Stomach (tissue), 4 donors: ENCODE measurements at regions not wholly inside any gene's neighbourhood (a gene's known extent, or its start where the extent isn't known, plus 50 kb on each side); places are given as distances from the start of the nearest gene placed in this dataset.

Experiments
- CTCF ChIP-seq, 7 experiments: fragments of 450-650 bp in 4 of 7; fragments of 200-600 bp in 3 of 7; sonication (generic) in 3 of 7; IDR thresholded peaks; one replicate each; pipeline ENCODE4 v1.5.1; 2016 to 2019; ENCODE audit warnings: antibody characterized with exemption in 7 of 7, control low read depth in 2 of 7, mild to moderate bottlenecking in 1 of 7
- EP300 ChIP-seq: sonication (generic); formaldehyde crosslinking; IDR thresholded peaks from one replicate; pipeline ENCODE4 v1.6.1; 2017; ENCODE audit warnings: antibody characterized with exemption
- POLR2A ChIP-seq, 4 donors: fragments of 450-650 bp; IDR thresholded peaks; one replicate each; pipeline ENCODE4 v1.6.1; 2016; ENCODE audit warnings: antibody characterized with exemption in 4 of 4, control low read depth in 2 of 4, mild to moderate bottlenecking in 1 of 4, moderate library complexity in 1 of 4
- POLR2AphosphoS5 ChIP-seq, 3 donors: sonication (generic); formaldehyde crosslinking; IDR thresholded peaks; one replicate each; pipeline ENCODE4 v1.6.1; 2016; ENCODE audit warnings: antibody characterized with exemption in 3 of 3

- TF ChIP-seq POLR2A (IDR thresholded peaks at IDR 0.05) (no peak), CTCF (IDR thresholded peaks at IDR 0.05) (no peak), EP300 (no peak), POLR2AphosphoS5 (IDR thresholded peaks at IDR 0.05) (no peak)
Measured at GRCh38 chr4:55017406-55017805, 108.0 kb downstream of the KDR start.
